Pancreas (tissue), 10 donors: ENCODE measurements at regions not wholly inside any gene's neighbourhood (a gene's known extent, or its start where the extent isn't known, plus 50 kb on each side); places are given as distances from the start of the nearest gene placed in this dataset.

Experiments
- ATAC-seq, 4 donors: fragments of 200-7000 bp; cut with Tn5 transposase; one replicate each; pipeline versions ENCODE4 v1.8.0 to v1.9.1; 2020; ENCODE audit warnings: mild to moderate bottlenecking in 4 of 4, moderate library complexity in 4 of 4
- DNase-seq, 6 donors: peaks; one replicate each; pipeline ENCODE4 v3.0.0-alpha.2; 2020
- FAIRE-seq: peaks from 2 replicates; lab custom pipeline; 2012; peaks lifted over from hg19 to GRCh38; lab: Jason Lieb, UNC
- H3K27ac ChIP-seq, 4 donors: fragments of 200-600 bp; sonication (generic); 1 replicate in 3 of 4; 2 replicates in 1 of 4; pipeline versions ENCODE4 v1.5.0 to v1.8.0; 2020
- H3K27me3 ChIP-seq, 4 donors: fragments of 200-600 bp; one replicate each; pipeline ENCODE4 v1.8.0; 2021
- H3K36me3 ChIP-seq, 3 donors: fragments of 200-600 bp; sonication (generic) in 1 of 3; one replicate each; pipeline versions ENCODE4 v1.5.0 to v1.8.0; 2020 to 2021
- H3K4me1 ChIP-seq, 3 donors: fragments of 200-600 bp; one replicate each; pipeline ENCODE4 v1.8.0; 2021
- H3K4me3 ChIP-seq, 4 donors: fragments of 200-600 bp; sonication (generic) in 2 of 4; one replicate each; pipeline versions ENCODE4 v1.5.0 to v1.8.0; 2020 to 2021
- H3K9me3 ChIP-seq, 4 donors: fragments of 200-600 bp; one replicate each; pipeline ENCODE4 v1.8.0; 2021
- CTCF ChIP-seq, 4 donors: fragments of 200-600 bp; sonication (generic) in 3 of 4; IDR thresholded peaks; one replicate each; pipeline versions ENCODE4 v1.5.0 to v1.8.0; 2021; ENCODE audit warnings: antibody characterized with exemption in 4 of 4
- WGBS, 2 donors: extraction: QIAGEN DNeasy Blood & Tissue Kit; methylation state at CpG; one replicate each; pipeline ENCODE4 v1.1.7; 2013; 5-methylcytosine and 5-hydroxymethylcytosine counted together
- intact Hi-C, 3 donors: fragments of 100-400 bp; cut with DNase I; formaldehyde crosslinking; loops; one replicate each; pipeline versions ENCODE4 v1.11.1 to v1.14.2; 2022
- donor health status: healthy with polysubstance abuse.
- donor health status: DM: no; HTN: no; CAD: no; lungs with moderate emphysema.
- donor health status: DM: no; HTN: no; CAD: no.
- donor health status: control.
- donor health status: control.
- donor health status: Bipolar disorder and iron deficiency.
- donor health status: DM: yes; HTN: yes; CAD: no.
- donor health status: DM: no; HTN: no; CAD: no.
- donor health status: DM: no; HTN: no; CAD: no.
- donor health status: DM: yes; HTN: yes; CAD: no.

GRCh38 chr5:10049858-10050455 is 199.7 kb downstream of the ATPSCKMT start:
- no peak for ATAC-seq
- Histone ChIP-seq H3K27ac (no peak overlapping the region), H3K36me3 (no peaks in the 10 kb centered on the region), H3K9me3 (no peaks in the 10 kb centered on the region), H3K27me3 (no peaks in the 10 kb centered on the region), H3K4me3 (no peak overlapping the region), H3K4me1 (no peaks in the 10 kb centered on the region)
- TF ChIP-seq CTCF (IDR thresholded peaks at IDR 0.05), result no peak
- no peak for DNase-seq
- no peak for FAIRE-seq
- 79 to 83% methylated on average over 1 of the region's 1 CpG for WGBS, 2 donors
- intact Hi-C loops, result no loop called here

- intact Hi-C loops, result no loop called here
- no peak for DNase-seq
Measured at GRCh38 chr5:10046676-10047075, 203.0 kb downstream of the ATPSCKMT start.

GRCh38 chr5:10045376-10045775 is 204.3 kb downstream of the ATPSCKMT start:
- ATAC-seq (no peak), FAIRE-seq (no peak)
- intact Hi-C loops, result no loop called here

More at GRCh38 chr5:10046676-10047075, 203.0 kb downstream of the ATPSCKMT start:
- FAIRE-seq (no peak), ATAC-seq (no peak)
- Histone ChIP-seq H3K27ac (no peak overlapping the region), H3K9me3 (no peaks in the 10 kb centered on the region), H3K36me3 (no peaks in the 10 kb centered on the region), H3K4me1 (no peaks in the 10 kb centered on the region), H3K27me3 (no peaks in the 10 kb centered on the region), H3K4me3 (no peak overlapping the region)
- 59 to 66% methylated on average over 7 of the region's 7 CpGs for WGBS, 2 donors
- no peak for TF ChIP-seq CTCF (IDR thresholded peaks at IDR 0.05)

GRCh38 chr5:10036136-10036815 is 213.4 kb downstream of the ATPSCKMT start:
- FAIRE-seq (no peak), DNase-seq (no peak), ATAC-seq (no peak)
- intact Hi-C loops, result no loop called here
- no peak overlapping the region for H3K27ac ChIP-seq
- no peak overlapping the region for H3K4me3 ChIP-seq
- H3K4me1 ChIP-seq, result no peaks in the 10 kb centered on the region
- H3K36me3 ChIP-seq, result no peaks in the 10 kb centered on the region
- no peaks in the 10 kb centered on the region for H3K9me3 ChIP-seq
- no peaks in the 10 kb centered on the region for H3K27me3 ChIP-seq
- 61 to 68% methylated on average over 3 of the region's 3 CpGs for WGBS, 2 donors
- TF ChIP-seq CTCF (IDR thresholded peaks at IDR 0.05), result no peak

More at GRCh38 chr5:10045376-10045775, 204.3 kb downstream of the ATPSCKMT start:
- no peak for DNase-seq
- Histone ChIP-seq H3K4me3 (no peak overlapping the region), H3K27ac (no peak overlapping the region), H3K36me3 (no peaks in the 10 kb centered on the region), H3K4me1 (no peaks in the 10 kb centered on the region), H3K9me3 (no peaks in the 10 kb centered on the region), H3K27me3 (no peaks in the 10 kb centered on the region)
- WGBS, 2 donors, result 69 to 84% methylated on average over 6 of the region's 6 CpGs
- no peak for TF ChIP-seq CTCF (IDR thresholded peaks at IDR 0.05)

GRCh38 chr5:10034001-10034400 is 215.7 kb downstream of the ATPSCKMT start:
- Histone ChIP-seq H3K27ac (no peak overlapping the region), H3K9me3 (no peaks in the 10 kb centered on the region), H3K27me3 (no peaks in the 10 kb centered on the region), H3K36me3 (no peaks in the 10 kb centered on the region), H3K4me3 (no peak overlapping the region), H3K4me1 (no peaks in the 10 kb centered on the region)
- 59 to 61% methylated on average over 8 of the region's 8 CpGs for WGBS, 2 donors
- ATAC-seq, result no peak
- DNase-seq, result peak in 1 of 6 donors; percentile 58
- intact Hi-C loops, result no loop called here
- no peak for TF ChIP-seq CTCF (IDR thresholded peaks at IDR 0.05)
- no peak for FAIRE-seq
